GM18907 (cell line): ENCODE measurements at regions not wholly inside any gene's neighbourhood (a gene's known extent, or its start where the extent isn't known, plus 50 kb on each side); places are given as distances from the start of the nearest gene placed in this dataset.

Source experiments
- ATAC-seq: cut with Tn5 transposase; IDR thresholded peaks from one replicate; pipeline ENCODE4 v1.9.1; 2021; ENCODE audit warnings: mild to moderate bottlenecking, moderate library complexity; ENCODE audit not compliant: unreplicated experiment

DNA sequence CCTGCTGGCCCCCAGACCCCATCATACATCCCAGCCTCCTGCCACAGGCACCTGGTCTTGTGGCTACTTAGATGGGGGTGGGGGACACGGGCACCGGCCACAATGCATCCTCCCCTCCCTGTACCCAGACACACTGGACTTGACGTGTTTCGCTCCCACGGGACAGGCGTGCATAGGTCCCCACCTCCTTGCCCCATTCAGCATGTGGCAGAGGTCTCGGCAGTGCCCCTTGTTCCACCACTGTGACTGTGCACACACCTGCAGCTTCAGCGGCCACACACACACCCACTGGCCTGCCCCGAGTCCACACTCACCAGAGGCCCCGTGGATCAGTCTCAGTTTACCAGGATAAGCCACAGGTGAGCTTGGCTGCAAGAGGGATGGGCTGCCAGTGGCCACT is 109.6 kb downstream of the ENGASE start:
- no peak for ATAC-seq

DNA sequence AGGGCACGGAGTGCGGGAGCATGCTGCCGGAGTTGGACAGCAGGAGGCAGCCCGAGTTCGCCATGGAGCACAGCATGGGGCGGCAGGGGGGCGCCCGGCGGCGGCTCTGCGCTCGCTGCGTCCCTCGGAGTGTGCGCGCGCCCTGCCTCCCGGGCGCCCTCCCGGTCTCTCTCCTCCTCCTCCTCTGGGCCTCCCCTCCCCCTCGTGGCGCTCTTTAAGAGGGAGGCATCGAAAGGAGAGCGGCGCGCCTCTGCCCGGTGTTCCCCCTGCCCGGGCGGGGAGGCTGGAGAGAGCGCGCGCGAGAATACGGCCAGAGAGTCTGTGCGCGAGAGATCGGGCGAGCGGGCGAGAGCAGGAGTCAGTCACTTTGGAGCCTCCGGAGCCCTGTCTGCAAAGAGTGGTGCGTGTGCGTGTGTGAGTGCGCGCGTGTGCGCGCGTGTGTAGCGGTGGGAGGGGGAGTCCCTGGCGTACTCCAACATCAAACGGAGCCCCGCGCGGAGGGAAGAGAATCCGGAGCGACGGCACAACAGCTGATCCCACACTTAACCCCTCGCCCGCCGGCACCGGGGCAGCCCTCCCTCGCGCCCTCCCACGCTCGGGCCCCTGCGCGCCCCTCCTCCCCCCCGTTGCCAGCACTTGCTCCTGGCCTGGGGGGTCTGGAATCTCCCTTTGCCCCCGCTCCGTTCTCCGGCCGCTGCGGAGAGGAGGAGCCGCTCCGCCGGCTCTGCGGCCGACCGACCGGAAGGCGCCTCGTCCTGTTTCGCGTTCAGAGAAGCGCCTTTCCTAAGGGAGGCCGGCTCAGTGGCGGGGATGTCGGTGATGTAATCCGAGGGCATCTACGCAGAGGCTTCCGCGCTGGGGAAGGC is 108.9 kb downstream of the ENGASE start:
- ATAC-seq = no peak

DNA sequence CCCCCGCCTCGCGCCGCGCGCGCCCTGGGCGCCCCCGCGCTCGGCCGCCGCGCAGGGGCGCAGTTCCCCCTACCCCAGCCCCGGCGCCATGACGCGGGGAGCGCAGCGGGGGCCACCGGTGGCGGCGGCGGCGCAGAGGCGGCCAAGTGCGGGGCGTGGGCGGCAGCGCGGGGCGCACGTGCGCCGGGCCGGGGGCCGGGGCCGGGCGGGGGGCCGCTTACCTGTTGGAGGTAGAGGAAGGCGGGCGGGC is 108.3 kb downstream of the ENGASE start:
- no peak for ATAC-seq

DNA sequence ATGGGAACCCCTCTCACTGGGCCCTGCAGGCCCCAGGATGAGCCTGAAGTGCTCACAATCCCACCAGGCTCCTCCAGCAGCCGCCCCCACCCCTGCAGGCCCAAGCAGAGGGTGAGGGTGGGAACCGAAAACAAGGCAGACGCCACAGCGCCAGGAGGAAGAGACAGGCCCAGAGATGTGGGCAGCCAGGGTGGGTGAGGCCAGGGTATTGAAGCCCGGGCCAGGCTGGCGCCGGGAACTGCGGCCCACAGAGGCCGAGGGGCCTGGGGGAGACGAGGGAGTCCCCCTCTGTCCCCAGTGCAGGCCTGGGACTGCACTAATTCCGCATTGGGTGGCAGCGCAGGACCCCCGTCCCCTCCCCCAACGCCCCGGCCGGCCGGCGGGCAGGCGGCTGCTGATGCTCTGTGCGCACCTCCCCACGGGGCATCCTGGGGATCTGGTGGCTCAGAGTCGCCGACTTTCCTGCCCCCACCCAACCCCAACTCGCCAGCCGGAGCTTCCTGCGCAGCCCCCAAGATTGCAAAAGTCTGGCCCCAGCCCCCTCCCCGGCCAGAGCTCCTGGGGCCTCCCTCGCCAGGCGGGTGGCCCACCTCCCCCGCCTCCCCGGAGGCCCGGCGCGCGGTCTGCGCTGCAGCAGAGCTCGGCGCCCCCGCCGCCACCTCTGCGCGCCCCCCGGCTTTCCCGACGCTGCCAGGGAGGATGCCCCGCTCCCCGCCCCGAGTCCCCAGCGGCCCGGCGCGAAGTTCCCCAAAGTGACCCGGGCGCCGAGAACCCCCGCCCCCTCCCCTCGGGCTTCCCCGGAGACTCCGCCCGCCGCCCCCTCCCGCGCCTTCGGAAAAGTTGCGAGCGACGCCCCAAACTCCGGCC is 107.8 kb downstream of the ENGASE start:
- no peak for ATAC-seq

DNA sequence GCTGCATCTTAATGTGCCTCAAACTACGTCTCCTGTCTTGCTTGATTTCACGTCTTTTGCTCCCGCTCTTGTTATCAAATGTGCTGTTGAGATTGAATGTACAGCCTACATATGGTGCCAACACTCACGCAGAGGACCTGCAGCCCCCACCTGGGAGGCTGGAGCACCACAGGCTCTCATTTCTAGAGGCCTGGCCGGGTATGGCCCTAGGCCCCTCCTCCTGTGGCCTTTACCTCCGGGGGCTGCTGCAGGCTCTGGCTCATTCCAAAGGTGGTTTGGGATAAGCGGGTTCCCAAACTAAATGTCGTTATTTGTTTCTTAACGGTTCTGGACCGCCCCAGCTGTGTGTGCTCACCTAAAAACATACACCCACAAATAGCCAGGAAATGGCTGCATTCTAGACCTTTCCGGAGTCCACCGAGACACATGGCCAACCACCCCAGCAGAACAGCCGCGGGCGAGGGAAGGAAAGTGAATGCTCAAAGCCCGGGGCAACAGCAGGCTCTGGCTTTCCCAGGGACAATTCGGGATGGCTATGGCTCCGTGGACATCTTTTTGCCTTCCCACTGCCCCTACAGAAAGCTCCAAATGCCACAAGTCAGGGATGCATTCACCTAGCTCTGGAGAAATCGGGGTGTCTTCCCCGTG is 105.9 kb downstream of the ENGASE start:
- ATAC-seq = no peak

DNA sequence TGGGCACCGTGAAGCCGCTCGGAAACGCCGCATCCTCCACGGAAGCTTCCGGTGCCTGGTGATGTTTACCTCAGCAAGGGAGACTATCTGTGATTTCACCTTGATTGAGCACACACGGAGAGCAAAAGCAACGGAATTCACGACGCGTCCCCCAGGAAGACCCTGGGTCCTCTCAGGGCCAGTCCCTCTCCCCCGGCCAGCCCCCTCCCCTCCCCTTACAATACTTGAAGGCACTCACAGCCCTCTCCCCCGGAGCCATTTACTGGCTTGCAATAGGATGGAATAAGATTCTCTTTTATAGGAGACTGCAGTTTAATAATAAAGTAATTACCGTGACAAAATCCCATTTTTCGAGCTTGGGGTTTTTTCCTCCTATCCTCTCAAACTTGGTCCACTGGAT is 104.7 kb downstream of the ENGASE start:
- no peak for ATAC-seq

DNA sequence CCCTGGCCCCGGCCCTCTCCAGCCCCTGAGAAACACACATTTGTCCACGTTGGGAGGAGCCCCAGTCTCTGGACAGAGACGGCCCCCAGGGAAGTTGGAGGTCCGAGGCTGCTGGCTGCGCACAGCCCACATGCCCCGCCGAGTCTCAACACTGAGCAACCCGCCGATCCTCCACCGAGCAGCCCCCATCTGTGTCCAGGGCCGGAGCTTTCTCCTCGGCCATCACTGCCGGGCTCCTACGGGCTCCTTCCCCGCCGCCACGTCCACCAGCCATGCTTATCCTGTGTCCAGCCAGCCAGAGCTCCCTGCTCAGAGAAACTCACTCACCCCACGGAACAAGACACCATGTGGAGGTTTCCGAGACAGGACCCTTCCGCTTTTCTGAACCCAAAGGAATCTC is 103.3 kb downstream of the ENGASE start:
- ATAC-seq = no peak

DNA sequence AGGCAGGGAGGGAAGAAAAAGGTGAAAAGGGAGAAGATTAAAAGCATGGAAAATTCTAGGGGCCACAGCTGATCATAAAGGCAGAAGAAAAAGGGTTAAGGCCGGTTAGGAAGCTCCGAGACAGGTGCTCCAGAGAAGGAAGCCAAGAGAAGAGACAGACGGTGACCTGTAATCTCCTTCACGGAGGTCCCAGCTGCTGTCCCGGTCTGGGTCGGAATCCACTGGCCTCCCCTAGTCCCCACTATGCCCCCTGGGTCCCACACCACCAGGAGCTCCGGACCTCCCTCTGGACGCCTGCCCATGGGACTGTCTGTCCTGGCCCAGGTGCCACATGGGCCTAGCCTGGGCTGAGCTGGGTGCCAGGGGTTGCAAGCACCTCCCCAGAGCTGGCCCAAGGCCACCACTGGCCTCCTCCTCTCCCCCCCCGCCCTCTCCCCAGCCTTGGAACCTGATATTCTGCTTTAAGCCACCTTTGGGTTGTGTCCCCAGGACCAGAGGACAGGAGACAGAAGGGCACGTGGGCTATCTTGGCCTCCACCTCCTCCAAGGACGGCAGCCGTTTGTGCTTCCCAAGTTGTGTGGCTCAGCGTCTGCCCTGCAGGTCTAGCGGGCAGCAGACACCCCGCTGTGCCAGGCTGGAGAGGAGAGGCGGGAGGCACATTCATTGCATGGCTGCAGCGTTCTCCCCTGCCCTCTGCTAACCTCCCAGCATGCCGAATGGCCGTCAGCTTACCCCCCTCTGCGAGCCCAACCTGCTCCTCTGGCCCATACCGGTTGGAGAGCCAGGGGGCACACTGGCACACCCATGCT is 102.4 kb downstream of the ENGASE start:
- ATAC-seq = no peak

DNA sequence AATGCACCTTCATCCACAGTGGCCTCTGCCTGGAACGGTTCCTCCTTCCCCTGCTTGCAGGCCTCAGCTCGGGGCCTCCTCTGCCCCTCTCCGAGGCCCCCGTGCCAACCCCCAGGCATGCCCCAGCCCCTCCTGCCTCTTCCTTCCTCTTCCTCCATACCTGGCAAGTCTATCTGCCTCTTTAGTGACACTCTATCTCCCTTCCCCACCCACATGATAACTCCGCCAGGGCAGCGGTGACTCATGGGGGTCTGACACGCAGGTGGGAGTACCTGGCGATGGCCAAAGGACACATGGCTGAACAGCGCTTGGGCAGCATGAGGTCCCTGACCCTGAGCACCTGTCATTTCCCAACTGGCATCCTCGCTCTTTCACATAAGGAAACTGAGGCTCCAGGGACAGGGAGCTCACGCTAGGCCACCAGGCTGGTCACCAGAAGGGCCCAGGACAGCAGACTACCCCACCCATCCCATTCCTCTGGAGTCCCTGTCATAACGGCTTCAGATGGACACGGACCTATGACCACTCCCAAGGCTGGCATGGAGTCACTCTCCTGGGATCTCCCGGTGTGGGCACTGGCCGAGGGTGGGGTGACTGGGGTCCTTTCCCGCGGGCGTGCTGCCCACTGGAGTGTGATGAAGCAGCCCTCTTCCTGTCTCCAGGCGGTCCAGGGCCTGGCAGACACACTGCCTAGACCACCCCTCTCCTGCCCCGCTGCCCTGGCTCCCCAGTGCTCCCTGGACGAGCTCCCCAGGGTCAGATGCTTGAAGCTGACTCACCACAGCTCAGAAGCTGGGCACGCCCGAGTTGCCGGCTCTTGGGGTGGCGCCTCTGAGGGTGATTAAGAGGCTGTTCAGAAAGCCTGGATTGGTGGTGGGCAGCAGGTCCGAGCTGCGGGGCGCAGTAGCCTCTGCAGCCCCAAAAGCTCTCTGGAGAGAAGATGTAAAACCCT is 100.6 kb downstream of the ENGASE start:
- ATAC-seq = no peak

DNA sequence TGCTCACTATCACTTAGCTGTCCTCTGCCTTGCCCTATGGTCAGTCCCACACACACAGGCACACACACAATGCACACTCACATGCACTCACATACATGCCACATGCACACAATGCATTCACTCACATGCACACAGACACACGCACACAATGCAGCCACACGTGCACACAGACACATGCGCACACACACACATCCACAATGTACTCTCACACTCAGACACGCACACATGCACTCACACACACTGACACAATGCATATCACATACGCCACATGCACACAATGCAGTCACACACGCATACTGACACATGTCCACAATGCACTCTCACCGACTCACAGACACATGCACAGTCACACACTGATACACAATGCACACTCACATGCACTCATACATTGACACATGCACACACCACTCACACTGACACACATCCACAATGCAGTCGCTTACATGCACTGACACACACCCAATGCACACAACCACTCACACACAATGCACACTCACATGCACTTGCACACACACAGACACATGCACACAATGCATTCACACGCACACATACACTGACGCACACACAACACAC is 99.7 kb downstream of the ENGASE start:
- no peak for ATAC-seq

DNA sequence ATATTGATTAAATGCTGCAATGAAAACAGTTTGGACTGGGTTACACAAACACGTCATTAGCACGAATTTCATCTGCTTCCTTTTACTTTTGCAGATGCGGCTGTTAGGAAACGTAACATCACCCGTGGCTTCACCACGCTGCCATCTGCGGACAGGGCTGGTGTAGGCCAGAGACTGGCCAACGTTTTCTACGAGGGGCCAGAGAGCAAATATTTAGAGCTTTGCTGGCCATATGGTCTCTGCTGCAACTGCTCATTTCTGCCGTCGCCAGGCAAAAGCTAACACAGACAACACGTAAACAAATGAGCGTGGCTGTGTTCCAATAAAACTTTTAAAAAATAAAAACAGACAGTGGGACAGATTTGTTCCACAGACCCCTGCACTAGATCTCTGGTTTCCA is 96.6 kb downstream of the ENGASE start:
- no peak for ATAC-seq

DNA sequence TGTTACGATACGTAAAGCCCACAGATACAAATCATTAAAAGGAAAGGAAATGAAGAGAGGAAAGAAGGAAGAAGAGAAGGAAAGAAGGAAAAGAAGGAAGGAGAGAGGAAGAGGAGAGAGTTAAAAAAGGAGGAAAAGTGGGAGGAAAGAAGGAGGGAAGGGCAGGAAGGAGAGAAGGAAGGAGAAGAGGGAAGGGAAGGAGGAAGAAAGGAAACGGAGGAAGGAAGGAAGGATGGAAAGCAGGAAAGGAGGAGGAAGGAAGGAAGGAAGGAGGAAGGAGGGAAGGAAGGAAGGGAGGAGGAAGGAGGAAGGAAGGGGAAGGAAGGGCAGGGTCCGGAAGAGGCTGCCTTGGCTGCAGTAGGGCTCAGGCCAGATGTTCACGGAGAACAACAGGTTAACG is 95.2 kb downstream of the ENGASE start:
- no peak for ATAC-seq

DNA sequence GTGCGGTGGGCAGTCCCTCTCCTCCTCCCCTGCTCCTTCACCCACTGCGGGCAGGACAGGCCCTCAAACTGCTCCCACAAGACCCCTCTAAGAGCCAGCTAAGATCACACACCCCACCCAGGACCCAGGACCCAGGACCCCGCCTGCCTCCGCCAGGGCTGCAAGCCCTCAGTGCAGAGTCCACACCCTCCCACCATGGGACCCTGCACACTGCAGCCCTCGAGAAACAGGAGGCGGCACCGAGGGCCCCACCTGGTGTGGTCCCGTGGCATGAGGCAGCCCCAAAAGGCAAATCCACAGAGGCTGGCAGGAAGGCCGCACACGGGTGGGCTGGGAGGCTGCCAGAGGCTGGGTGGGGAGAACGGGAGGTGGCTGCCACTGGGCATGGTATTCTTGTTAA is 94.7 kb downstream of the ENGASE start:
- no peak for ATAC-seq

DNA sequence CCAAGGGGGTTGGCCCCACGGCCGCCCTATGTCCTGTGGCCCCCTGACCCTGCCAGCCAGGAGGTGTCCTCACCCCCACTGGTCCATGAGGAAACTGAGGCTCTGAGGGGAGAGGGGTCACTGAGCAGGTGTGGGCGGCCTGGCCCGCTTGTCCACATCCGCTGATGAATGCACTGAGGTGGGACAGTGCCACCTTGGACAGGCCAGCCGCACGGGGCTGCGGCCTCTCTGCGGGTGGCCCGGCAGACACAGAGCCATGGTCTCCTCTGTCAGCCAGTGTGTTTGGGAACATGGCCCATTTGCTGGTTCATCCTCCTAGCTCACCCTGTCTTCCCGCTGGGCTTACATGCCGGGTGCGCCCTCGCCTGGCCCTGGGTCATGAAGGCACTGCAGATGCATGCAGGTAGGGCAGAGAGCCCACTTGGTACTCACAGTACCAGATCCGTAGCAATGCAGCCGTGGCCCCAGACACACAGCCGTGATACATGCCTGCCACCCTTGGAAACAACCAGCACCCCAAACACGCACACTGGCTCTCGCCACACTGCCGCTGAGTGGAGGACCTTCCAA is 93.9 kb downstream of the ENGASE start:
- no peak for ATAC-seq

DNA sequence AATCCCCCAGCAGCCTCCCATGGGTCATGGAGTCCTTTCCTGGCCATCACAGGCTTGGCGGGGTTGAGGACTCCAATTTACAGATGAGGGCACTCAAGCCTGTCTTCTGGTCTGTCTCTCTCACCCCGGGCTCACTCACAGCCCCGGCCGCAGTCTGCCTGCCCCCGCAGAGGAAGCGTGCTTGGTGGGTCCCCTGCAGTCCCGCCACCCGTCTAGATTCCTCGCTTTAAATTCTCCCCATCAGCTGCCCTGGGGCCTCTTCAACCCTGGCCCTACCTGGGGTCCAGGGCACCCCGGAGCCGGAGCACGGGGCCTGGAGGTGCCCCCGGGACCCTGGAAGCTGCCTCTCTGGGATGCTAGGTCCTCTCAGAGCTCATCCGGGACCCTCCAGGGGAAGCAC is 92.9 kb downstream of the ENGASE start:
- no peak for ATAC-seq

DNA sequence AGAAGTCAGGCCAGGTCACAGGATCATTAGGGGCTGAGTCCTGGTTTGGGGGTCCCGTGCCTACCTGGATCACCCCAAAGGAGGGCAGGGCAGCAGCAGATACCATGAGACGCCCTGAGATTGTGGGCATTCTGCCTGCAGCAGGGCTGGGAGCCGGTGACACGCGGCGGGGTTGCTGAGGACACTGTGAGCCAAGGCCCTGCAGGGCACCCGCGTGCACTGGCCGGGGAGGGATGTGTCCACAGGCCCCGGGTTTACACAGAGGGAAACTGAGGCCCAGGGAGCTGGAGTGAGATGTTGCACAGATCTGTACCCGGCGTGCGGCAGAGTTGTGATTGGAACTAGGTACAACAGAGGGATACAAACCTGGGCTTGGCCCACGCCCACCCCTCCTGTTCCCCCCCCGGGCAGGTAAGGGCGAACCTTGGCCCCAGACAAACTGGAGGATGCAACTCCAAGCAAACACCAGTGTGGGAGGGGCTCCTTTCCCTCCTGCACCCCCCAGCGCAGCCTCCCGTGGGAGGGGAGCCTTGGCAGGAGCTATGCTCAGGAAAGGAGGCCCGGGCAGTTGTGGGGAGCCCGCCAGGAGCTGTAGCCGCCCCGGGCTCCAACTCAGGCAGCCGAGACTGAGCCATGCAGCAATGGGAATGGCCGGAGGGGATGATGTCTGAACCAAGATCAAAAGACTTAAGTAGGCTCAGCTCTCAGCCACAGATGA is 91.3 kb downstream of the ENGASE start:
- no peak for ATAC-seq

DNA sequence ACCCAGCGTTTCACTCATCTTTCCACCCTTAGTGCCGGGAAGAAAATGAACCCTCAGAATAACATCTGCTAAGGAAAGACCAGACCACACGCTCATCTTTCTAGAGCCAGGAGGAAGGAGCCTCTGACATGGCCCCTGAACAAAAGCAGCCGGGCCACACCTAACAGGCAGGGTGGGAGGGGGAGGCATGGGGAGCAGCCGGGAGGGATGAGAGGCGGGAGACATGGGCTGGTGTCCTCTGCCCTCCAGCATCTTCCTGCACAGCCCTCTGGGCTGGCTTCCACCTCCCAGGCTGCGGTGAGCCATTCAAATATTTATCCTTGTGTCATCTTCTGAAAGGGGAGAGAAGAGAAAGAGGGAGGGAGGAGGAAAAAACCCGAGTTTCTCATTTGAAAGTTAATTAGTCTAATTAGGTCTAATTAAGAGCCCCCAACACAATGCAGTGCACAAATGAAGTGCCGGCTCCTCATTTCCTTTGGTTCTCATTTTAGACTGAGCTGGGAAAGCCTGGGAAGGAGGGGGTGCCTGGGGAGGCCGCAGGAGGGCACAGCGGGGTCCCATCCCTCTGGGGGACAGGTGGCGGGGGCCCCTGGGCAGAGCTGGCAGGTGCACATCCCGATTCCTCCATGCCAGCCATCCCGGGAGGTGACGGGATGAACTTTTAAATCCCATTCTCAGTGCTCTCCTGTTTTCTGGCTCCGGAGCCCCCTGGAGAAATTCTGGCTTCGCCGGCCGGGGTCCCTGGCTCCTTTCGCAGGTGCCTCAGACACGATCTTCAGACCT is 90.5 kb downstream of the ENGASE start:
- no peak for ATAC-seq

DNA sequence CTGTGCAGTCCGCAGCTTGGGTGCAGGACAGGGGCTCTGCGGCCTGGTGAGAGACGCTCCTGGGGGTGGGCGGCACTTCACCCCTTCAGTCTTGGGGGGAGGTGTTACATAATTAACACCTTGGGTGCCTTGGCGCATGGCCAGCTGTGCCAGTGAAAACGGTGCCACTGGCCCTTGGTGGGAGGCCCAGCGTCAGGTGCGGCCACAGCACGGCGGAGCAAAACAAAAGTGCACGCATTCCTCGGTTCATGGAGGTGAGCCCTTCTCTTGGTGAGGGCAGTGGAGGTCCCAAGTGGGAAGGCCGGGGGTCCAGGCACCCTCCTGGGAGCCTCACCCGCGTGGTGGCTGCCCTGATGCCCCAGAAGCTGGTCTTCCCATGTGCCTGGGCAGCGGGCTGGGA is 89.8 kb downstream of the ENGASE start:
- no peak for ATAC-seq
